Heart left ventricle (tissue), 16 donors: ENCODE measurements at regions not wholly inside any gene's neighbourhood (a gene's known extent, or its start where the extent isn't known, plus 50 kb on each side); places are given as distances from the start of the nearest gene placed in this dataset.

ENCODE experiments used
- ATAC-seq, 4 donors: fragments of 200-7000 bp; cut with Tn5 transposase; one replicate each; pipeline ENCODE4 v1.9.1; 2020 to 2022; ENCODE audit warnings: moderate library complexity in 4 of 4, mild to moderate bottlenecking in 3 of 4, moderate number of reproducible peaks in 1 of 4
- DNase-seq, 5 donors: peaks; one replicate each; pipeline ENCODE4 v3.0.0-alpha.2; 2020
- H3K27ac ChIP-seq, 12 donors: fragments of 200-600 bp; sonication (generic) in 4 of 12; one replicate each; pipeline versions ENCODE4 v1.5.0 to v1.8.0; 2016 to 2022; ENCODE audit warnings: mild to moderate bottlenecking in 2 of 12
- H3K27me3 ChIP-seq, 9 donors: fragments of 200-600 bp; sonication (generic) in 2 of 9; one replicate each; pipeline versions ENCODE4 v1.5.1 to v1.8.0; 2016 to 2022; ENCODE audit warnings: mild to moderate bottlenecking in 3 of 9
- H3K36me3 ChIP-seq, 9 donors: fragments of 200-600 bp; sonication (generic) in 2 of 9; one replicate each; pipeline versions ENCODE4 v1.5.0 to v1.8.0; 2018 to 2022; ENCODE audit warnings: mild to moderate bottlenecking in 2 of 9
- H3K4me1 ChIP-seq, 12 donors: fragments of 200-600 bp; sonication (generic) in 4 of 12; one replicate each; pipeline versions ENCODE4 v1.5.0 to v1.8.0; 2016 to 2022; ENCODE audit warnings: mild to moderate bottlenecking in 3 of 12
- H3K4me3 ChIP-seq, 12 donors: fragments of 200-600 bp; sonication (generic) in 4 of 12; one replicate each; pipeline versions ENCODE4 v1.5.0 to v1.8.0; 2017 to 2022; ENCODE audit warnings: mild to moderate bottlenecking in 9 of 12, moderate library complexity in 4 of 12
- H3K9me3 ChIP-seq, 12 donors: fragments of 200-600 bp; sonication (generic) in 4 of 12; one replicate each; pipeline versions ENCODE4 v1.5.0 to v1.8.0; 2016 to 2022; ENCODE audit warnings: mild to moderate bottlenecking in 1 of 12
- CTCF ChIP-seq, 12 donors: fragments of 200-600 bp; sonication (generic) in 4 of 12; IDR thresholded peaks; one replicate each; pipeline versions ENCODE4 v1.5.0 to v1.8.0; 2018 to 2022; ENCODE audit warnings: antibody characterized with exemption in 12 of 12, mild to moderate bottlenecking in 5 of 12
- POLR2A ChIP-seq, 2 donors: fragments of 450-650 bp; IDR thresholded peaks; one replicate each; pipeline ENCODE4 v1.6.1; 2017; ENCODE audit warnings: antibody characterized with exemption in 2 of 2, mild to moderate bottlenecking in 2 of 2, moderate library complexity in 2 of 2
- WGBS, 4 donors: extraction: QIAGEN DNeasy Blood & Tissue Kit in 2 of 4; methylation state at CpG; one replicate each; pipeline versions ENCODE4 v1.1.5 to v1.1.7; 2013 to 2018; 5-methylcytosine and 5-hydroxymethylcytosine counted together
- intact Hi-C, 10 donors: fragments of 100-400 bp; cut with DNase I; formaldehyde crosslinking; loops; one replicate each; pipeline versions ENCODE4 v1.11.1 to v1.14.2; 2022
- donor health status: ischemic (EF 13 %, LVEDD 7.1; RV severe dilation, severe dysfunction).
- donor health status: healthy with polysubstance abuse.
- donor health status: DM: no; HTN: yes; CAD: no.
- donor health status: DM: no; HTN: no; CAD: no.
- donor health status: ischemic (EF 25% LVEDD 6.9; RV normal size, moderate dysfunction).
- donor health status: ischemic (EF 25% LVEDD 5.7; RV mildly dilated, moderate dysfunction).
- donor health status: healthy.
- donor health status: DM: yes; HTN: yes; CAD: no.
- donor health status: ischemic (EF 35%, LVEDD 5.7; RV mildly dilated, moderate dysfunction).
- donor health status: nonischemic (EF 11% LVEDD 7.7; RV severe dilation, severe dysfunction).
- donor health status: DM: yes; HTN: yes; CAD: no.
- donor health status: PGD.
- donor health status: ischemic (EF 29% LVEDD 5.4; RV normal size, mild dysfunction).
- donor health status: nonischemic (EF 23%, LVEDD 6.1; RV moderate dilation, normal function).

GRCh38 chr18:72637721-72638120 lies 93.6 kb upstream of the CBLN2 start:
- 78 to 83% (median 80%) methylated on average over 10 of the region's 10 CpGs for WGBS, 4 donors
- Histone ChIP-seq H3K4me3 (no peak overlapping the region), H3K4me1 (no peaks in the 10 kb centered on the region), H3K27me3 (peaks cover 0 to 3% (median 0%) of the 10 kb centered on the region in 9 donors), H3K27ac (no peak overlapping the region), H3K9me3 (no peaks in the 10 kb centered on the region), H3K36me3 (no peaks in the 10 kb centered on the region)
- DNase-seq (no peak), ATAC-seq (no peak)
- intact Hi-C loops: no loop called here
- TF ChIP-seq CTCF (IDR thresholded peaks at IDR 0.05) (no peak), POLR2A (IDR thresholded peaks at IDR 0.05) (no peak)

- no peak for DNase-seq
- TF ChIP-seq CTCF (IDR thresholded peaks at IDR 0.05) (no peak), POLR2A (IDR thresholded peaks at IDR 0.05) (no peak)
- ATAC-seq: no peak
- Histone ChIP-seq H3K9me3 (no peaks in the 10 kb centered on the region), H3K27ac (no peak overlapping the region), H3K4me3 (no peak overlapping the region), H3K27me3 (no peaks in the 10 kb centered on the region), H3K4me1 (no peaks in the 10 kb centered on the region), H3K36me3 (no peaks in the 10 kb centered on the region)
- intact Hi-C loops: no loop called here
- WGBS, 4 donors: 31 to 39% (median 35%) methylated on average over 6 of the region's 6 CpGs
Measured at GRCh38 chr18:72637299-72637698, 93.2 kb upstream of the CBLN2 start.

GRCh38 chr18:72636611-72637010 lies 92.5 kb upstream of the CBLN2 start:
- no peaks in the 10 kb centered on the region for H3K27me3 ChIP-seq
- H3K36me3 ChIP-seq: no peaks in the 10 kb centered on the region
- no peaks in the 10 kb centered on the region for H3K9me3 ChIP-seq
- TF ChIP-seq POLR2A (IDR thresholded peaks at IDR 0.05) (no peak), CTCF (IDR thresholded peaks at IDR 0.05) (no peak)
- DNase-seq (no peak), ATAC-seq (no peak)
- H3K4me3 ChIP-seq: no peak overlapping the region
- no peaks in the 10 kb centered on the region for H3K4me1 ChIP-seq
- H3K27ac ChIP-seq: no peak overlapping the region
- intact Hi-C loops: no loop called here

GRCh38 chr18:72634500-72634899 lies 90.4 kb upstream of the CBLN2 start:
- 56 to 67% (median 62%) methylated on average over 2 of the region's 2 CpGs for WGBS, 4 donors
- ATAC-seq (no peak), DNase-seq (no peak)
- Histone ChIP-seq H3K9me3 (no peaks in the 10 kb centered on the region), H3K27ac (no peak overlapping the region), H3K36me3 (no peaks in the 10 kb centered on the region), H3K4me1 (no peaks in the 10 kb centered on the region), H3K27me3 (no peaks in the 10 kb centered on the region), H3K4me3 (no peak overlapping the region)
- TF ChIP-seq CTCF (IDR thresholded peaks at IDR 0.05) (no peak), POLR2A (IDR thresholded peaks at IDR 0.05) (no peak)
- intact Hi-C loops: no loop called here
